Testis (tissue), 2 donors: ENCODE measurements at regions not wholly inside any gene's neighbourhood (a gene's known extent, or its start where the extent isn't known, plus 50 kb on each side); places are given as distances from the start of the nearest gene placed in this dataset.
"Not testable (repeated sequence)": the region's sequence is repeated elsewhere in the genome, so short reads cannot be mapped to it uniquely, and the experiment has no call there.

Source experiments
- DNase-seq: peaks from one replicate; pipeline ENCODE4 v3.0.0-alpha.2; 2019
- H3K27ac ChIP-seq, 2 donors: fragments of 200-600 bp; sonication (generic); one replicate each; pipeline ENCODE4 v1.5.1; 2019
- H3K27me3 ChIP-seq: fragments of 200-600 bp; sonication (generic); one replicate; pipeline ENCODE4 v1.5.1; 2019
- H3K36me3 ChIP-seq: fragments of 200-600 bp; sonication (generic); one replicate; pipeline ENCODE4 v1.5.1; 2017; ENCODE audit warnings: low read depth; ENCODE audit errors: missing control alignments
- H3K4me1 ChIP-seq: fragments of 200-600 bp; sonication (generic); one replicate; pipeline ENCODE4 v1.5.1; 2019
- H3K4me3 ChIP-seq, 2 donors: fragments of 200-600 bp; sonication (generic); one replicate each; pipeline ENCODE4 v1.5.1; 2017 to 2019
- H3K9me3 ChIP-seq: fragments of 200-600 bp; sonication (generic); one replicate; pipeline ENCODE4 v1.5.1; 2017
- POLR2A ChIP-seq: fragments of 450-650 bp; IDR thresholded peaks from one replicate; pipeline ENCODE4 v1.6.1; 2017; ENCODE audit warnings: antibody characterized with exemption, mild to moderate bottlenecking, moderate library complexity
- WGBS, 2 donors: methylation state at CpG; one replicate each; pipeline ENCODE4 v1.1.5; 2018; 5-methylcytosine and 5-hydroxymethylcytosine counted together
- intact Hi-C: fragments of 100-400 bp; cut with DNase I; formaldehyde crosslinking; loops from one replicate; pipeline ENCODE4 v1.15.1; 2023; ENCODE audit warnings: low total_unique reads
- TF ChIP-seq, protein P1 (sequence below), 3 experiments: fragments of 450-650 bp in 2 of 3; fragments of 200-600 bp in 1 of 3; sonication (generic) in 1 of 3; IDR thresholded peaks; one replicate each; pipeline ENCODE4 v1.5.1; 2016 to 2019; ENCODE audit warnings: antibody characterized with exemption in 3 of 3, mild to moderate bottlenecking in 2 of 3, moderate library complexity in 1 of 3

DNA sequence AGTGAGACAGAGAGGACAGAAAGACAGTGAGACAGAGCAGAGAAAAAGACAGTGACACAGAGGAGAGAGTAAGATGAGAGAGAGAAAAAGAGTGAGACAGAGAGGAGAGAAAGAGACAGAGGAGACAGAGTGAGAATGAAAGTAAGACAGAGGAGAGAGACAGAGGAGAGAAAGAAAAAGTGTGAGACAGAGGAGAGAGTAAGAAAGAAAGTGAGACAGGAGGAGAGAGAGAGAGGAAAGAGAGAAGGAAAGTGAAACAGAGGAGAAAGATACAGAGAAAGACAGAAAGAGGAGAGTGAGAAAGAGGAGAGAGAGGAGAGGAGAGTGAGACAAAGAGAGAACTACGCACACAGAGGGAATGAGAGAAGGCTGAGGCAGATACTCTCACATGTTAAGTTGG lies 411.6 kb upstream of the USP9Y start:
- Histone ChIP-seq H3K4me3 (no peak overlapping the region), H3K27ac (no peak overlapping the region), H3K9me3 (no peaks in the 10 kb centered on the region), H3K4me1 (no peaks in the 10 kb centered on the region), H3K36me3 (no peaks in the 10 kb centered on the region), H3K27me3 (no peaks in the 10 kb centered on the region)
- DNase-seq: no peak
- WGBS, 2 donors: 58 to 86% methylated on average over 1 of the region's 1 CpG
- no peak for TF ChIP-seq POLR2A
- TF ChIP-seq, protein P1, sequence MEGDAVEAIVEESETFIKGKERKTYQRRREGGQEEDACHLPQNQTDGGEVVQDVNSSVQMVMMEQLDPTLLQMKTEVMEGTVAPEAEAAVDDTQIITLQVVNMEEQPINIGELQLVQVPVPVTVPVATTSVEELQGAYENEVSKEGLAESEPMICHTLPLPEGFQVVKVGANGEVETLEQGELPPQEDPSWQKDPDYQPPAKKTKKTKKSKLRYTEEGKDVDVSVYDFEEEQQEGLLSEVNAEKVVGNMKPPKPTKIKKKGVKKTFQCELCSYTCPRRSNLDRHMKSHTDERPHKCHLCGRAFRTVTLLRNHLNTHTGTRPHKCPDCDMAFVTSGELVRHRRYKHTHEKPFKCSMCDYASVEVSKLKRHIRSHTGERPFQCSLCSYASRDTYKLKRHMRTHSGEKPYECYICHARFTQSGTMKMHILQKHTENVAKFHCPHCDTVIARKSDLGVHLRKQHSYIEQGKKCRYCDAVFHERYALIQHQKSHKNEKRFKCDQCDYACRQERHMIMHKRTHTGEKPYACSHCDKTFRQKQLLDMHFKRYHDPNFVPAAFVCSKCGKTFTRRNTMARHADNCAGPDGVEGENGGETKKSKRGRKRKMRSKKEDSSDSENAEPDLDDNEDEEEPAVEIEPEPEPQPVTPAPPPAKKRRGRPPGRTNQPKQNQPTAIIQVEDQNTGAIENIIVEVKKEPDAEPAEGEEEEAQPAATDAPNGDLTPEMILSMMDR (IDR thresholded peaks at IDR 0.05): no peak
- intact Hi-C loops: no loop called here

DNA sequence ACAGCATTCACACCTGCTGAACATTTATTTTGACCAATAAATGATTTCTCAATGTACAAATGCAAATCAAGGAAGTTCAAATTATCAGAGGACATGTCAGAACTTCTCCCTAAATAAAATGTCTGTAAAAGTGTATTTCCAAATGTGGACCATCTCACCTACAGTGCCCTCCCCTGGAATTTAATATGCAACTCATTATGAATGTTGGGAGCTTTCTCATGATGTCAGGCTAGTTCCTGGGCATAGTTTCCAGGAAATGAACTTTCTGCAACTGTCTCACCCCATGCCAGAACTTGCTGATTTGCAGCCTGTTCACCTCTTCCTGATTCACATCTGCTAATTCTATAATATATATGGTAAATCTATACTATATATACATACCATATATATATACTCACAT lies 408.5 kb upstream of the USP9Y start:
- no peaks in the 10 kb centered on the region for H3K27me3 ChIP-seq
- no peaks in the 10 kb centered on the region for H3K9me3 ChIP-seq
- no peaks in the 10 kb centered on the region for H3K4me1 ChIP-seq
- DNase-seq: no peak
- no peak overlapping the region for H3K27ac ChIP-seq
- no peaks in the 10 kb centered on the region for H3K36me3 ChIP-seq
- intact Hi-C loops: no loop called here
- no peak overlapping the region for H3K4me3 ChIP-seq
- TF ChIP-seq, protein P1 (IDR thresholded peaks at IDR 0.05): no peak
- no peak for TF ChIP-seq POLR2A

- Histone ChIP-seq H3K4me3 (no peak overlapping the region), H3K27ac (no peak overlapping the region), H3K4me1 (no peaks in the 10 kb centered on the region), H3K9me3 (no peaks in the 10 kb centered on the region), H3K27me3 (no peaks in the 10 kb centered on the region), H3K36me3 (no peaks in the 10 kb centered on the region)
- no peak for TF ChIP-seq POLR2A
- TF ChIP-seq, protein P1 (IDR thresholded peaks at IDR 0.05): no peak
- intact Hi-C loops: no loop called here
- WGBS, 2 donors: 50 to 100% methylated on average over 1 of the region's 1 CpG
- no peak for DNase-seq
These were observed 404.6 kb upstream of the USP9Y start for GRCh38 chrY:12296460-12296859.

- H3K36me3 ChIP-seq, H3K27ac ChIP-seq, H3K4me1 ChIP-seq, intact Hi-C loops, H3K4me3 ChIP-seq, H3K27me3 ChIP-seq, H3K9me3 ChIP-seq: not testable (repeated sequence)
- 35 to 54% methylated on average over 3 to 8 of the region's 9 CpGs for WGBS, 2 donors
- DNase-seq: peak; percentile 12
These were observed 401.2 kb upstream of the USP9Y start for GRCh38 chrY:12299796-12300195.

DNA sequence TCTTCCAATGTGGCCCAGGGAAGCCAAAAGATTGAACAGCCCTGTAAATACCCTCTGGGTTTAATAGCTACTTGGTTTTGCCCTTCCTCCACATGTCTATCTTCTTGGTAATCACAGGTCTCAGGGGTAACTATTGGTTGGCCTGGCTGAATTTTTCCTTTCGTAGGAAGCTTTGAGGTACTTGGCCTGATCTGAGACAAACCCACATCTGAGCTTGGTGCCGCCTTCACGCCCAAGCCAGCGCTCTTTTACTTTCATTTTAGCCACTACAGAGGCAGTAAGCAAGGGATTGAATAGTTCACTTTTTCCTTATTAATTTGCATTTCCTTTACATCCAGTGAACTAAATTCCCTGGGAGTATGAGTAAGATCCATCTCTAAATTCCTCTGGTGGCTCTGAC lies 397.6 kb upstream of the USP9Y start:
- WGBS, 2 donors: 85 to 100% methylated on average over 2 to 4 of the region's 4 CpGs
- no peaks in the 10 kb centered on the region for H3K36me3 ChIP-seq

More for the DNA sequence above, 397.6 kb upstream of the USP9Y start:
- Histone ChIP-seq H3K4me1 (no peaks in the 10 kb centered on the region), H3K27me3 (no peaks in the 10 kb centered on the region), H3K4me3 (no peak overlapping the region), H3K9me3 (no peaks in the 10 kb centered on the region), H3K27ac (no peak overlapping the region)
- TF ChIP-seq, protein P1 (IDR thresholded peaks at IDR 0.05): no peak
- TF ChIP-seq POLR2A: no peak
- DNase-seq: no peak
- intact Hi-C loops: no loop called here
